Epithelial cell of esophagus (primary cell): ENCODE measurements at regions not wholly inside any gene's neighbourhood (a gene's known extent, or its start where the extent isn't known, plus 50 kb on each side); places are given as distances from the start of the nearest gene placed in this dataset.

Source experiments
- DNase-seq: peaks from one replicate; pipeline ENCODE4 v3.0.0; 2010; ENCODE audit warnings: low read depth
- H3K4me3 ChIP-seq: 2 replicates; pipeline ENCODE4 v1.5.1; 2011; ENCODE audit warnings: mild to moderate bottlenecking, low read length, control low read depth
- CTCF ChIP-seq: IDR thresholded peaks from 2 replicates; pipeline ENCODE4 v1.5.1; 2011; ENCODE audit warnings: low read depth, mild to moderate bottlenecking, low read length, control low read depth, inconsistent platforms; ENCODE audit not compliant: insufficient read depth; ENCODE audit errors: missing control alignments

- no peak for DNase-seq
- H3K4me3 ChIP-seq, result no peak overlapping the region
- TF ChIP-seq CTCF, result no peak
These were observed 484.8 kb upstream of the ANKRD30A start for GRCh38 chr10:36640626-36641025.

- no peak for DNase-seq
- no peak for TF ChIP-seq CTCF
- H3K4me3 ChIP-seq, result no peak overlapping the region
These were observed 486.8 kb upstream of the ANKRD30A start for GRCh38 chr10:36638462-36639155.

- no peak overlapping the region for H3K4me3 ChIP-seq
- no peak for DNase-seq
- no peak for TF ChIP-seq CTCF
These were observed 488.5 kb upstream of the ANKRD30A start for GRCh38 chr10:36636879-36637278.

GRCh38 chr10:36636285-36636839 is 489.0 kb upstream of the ANKRD30A start:
- H3K4me3 ChIP-seq, result no peak overlapping the region
- DNase-seq, result no peak
- no peak for TF ChIP-seq CTCF

GRCh38 chr10:36634916-36635315 is 490.5 kb upstream of the ANKRD30A start:
- H3K4me3 ChIP-seq, result no peak overlapping the region
- no peak for DNase-seq
- TF ChIP-seq CTCF, result no peak

- no peak for DNase-seq
- TF ChIP-seq CTCF, result no peak
- no peak overlapping the region for H3K4me3 ChIP-seq
These were observed 495.1 kb upstream of the ANKRD30A start for GRCh38 chr10:36630267-36630666.

GRCh38 chr10:36629476-36629875 is 495.9 kb upstream of the ANKRD30A start:
- no peak overlapping the region for H3K4me3 ChIP-seq
- DNase-seq, result no peak
- TF ChIP-seq CTCF, result no peak
